Tibial nerve (tissue), 4 donors: ENCODE measurements at regions not wholly inside any gene's neighbourhood (a gene's known extent, or its start where the extent isn't known, plus 50 kb on each side); places are given as distances from the start of the nearest gene placed in this dataset.
A peak's percentile ranks its signal among the peaks of the same experiment; 100 is the strongest.
"Not testable (repeated sequence)": the region's sequence is repeated elsewhere in the genome, so short reads cannot be mapped to it uniquely, and the experiment has no call there.

Experiments used
- DNase-seq, 2 donors: peaks; one replicate each; pipeline ENCODE4 v3.0.0-alpha.2; 2019; ENCODE audit warnings: low spot score in 2 of 2
- H3K27ac ChIP-seq, 4 donors: fragments of 200-600 bp; sonication (generic) in 3 of 4; one replicate each; pipeline ENCODE4 v1.5.1; 2017 to 2019; ENCODE audit warnings: mild to moderate bottlenecking in 1 of 4
- H3K27me3 ChIP-seq, 2 donors: fragments of 200-600 bp; sonication (generic) in 1 of 2; one replicate each; pipeline versions ENCODE4 v1.5.1 to v1.6.0; 2017 to 2019
- H3K36me3 ChIP-seq, 3 donors: fragments of 200-600 bp; sonication (generic); one replicate each; pipeline ENCODE4 v1.5.1; 2018 to 2019
- H3K4me1 ChIP-seq, 4 donors: fragments of 200-600 bp; sonication (generic) in 3 of 4; one replicate each; pipeline ENCODE4 v1.5.1; 2017 to 2019
- H3K4me3 ChIP-seq, 4 donors: fragments of 200-600 bp; sonication (generic) in 3 of 4; one replicate each; pipeline ENCODE4 v1.5.1; 2017 to 2019; ENCODE audit warnings: mild to moderate bottlenecking in 1 of 4, moderate library complexity in 1 of 4
- H3K9me3 ChIP-seq, 4 donors: fragments of 200-600 bp; sonication (generic) in 3 of 4; one replicate each; pipeline ENCODE4 v1.5.1; 2017 to 2019
- CTCF ChIP-seq, 5 experiments: fragments of 200-600 bp in 3 of 5; fragments of 450-650 bp in 2 of 5; sonication (generic) in 3 of 5; IDR thresholded peaks; one replicate each; pipeline ENCODE4 v1.5.1; 2016 to 2019; ENCODE audit warnings: antibody characterized with exemption in 5 of 5, mild to moderate bottlenecking in 3 of 5, moderate library complexity in 2 of 5
- EP300 ChIP-seq, 2 donors: sonication (generic); formaldehyde crosslinking; IDR thresholded peaks; one replicate each; pipeline ENCODE4 v1.6.1; 2017; ENCODE audit warnings: antibody characterized with exemption in 2 of 2, mild to moderate bottlenecking in 1 of 2
- POLR2A ChIP-seq, 2 donors: fragments of 450-650 bp; IDR thresholded peaks; one replicate each; pipeline ENCODE4 v1.6.1; 2017; ENCODE audit warnings: antibody characterized with exemption in 2 of 2, mild to moderate bottlenecking in 2 of 2, moderate library complexity in 2 of 2
- WGBS, 2 donors: methylation state at CpG; one replicate each; pipeline ENCODE4 v1.1.5; 2018; 5-methylcytosine and 5-hydroxymethylcytosine counted together

GRCh38 chr7:66452165-66452564 is 176.5 kb upstream of the KCTD7 start:
- TF ChIP-seq CTCF (IDR thresholded peaks at IDR 0.05) (no peak), POLR2A (IDR thresholded peaks at IDR 0.05) (no peak)
- Histone ChIP-seq H3K27ac (no peak overlapping the region), H3K9me3 (no peaks in the 10 kb centered on the region), H3K27me3 (no peaks in the 10 kb centered on the region), H3K36me3 (peaks cover 0 to 17% (median 0%) of the 10 kb centered on the region in 3 donors), H3K4me3 (no peak overlapping the region), H3K4me1 (no peaks in the 10 kb centered on the region)
- WGBS, 2 donors = 81 to 88% methylated on average over 2 of the region's 2 CpGs
- no peak for DNase-seq

- no peak overlapping the region for H3K4me3 ChIP-seq
- no peaks in the 10 kb centered on the region for H3K27me3 ChIP-seq
- no peak overlapping the region for H3K27ac ChIP-seq
- H3K36me3 ChIP-seq = peaks cover 0 to 17% (median 0%) of the 10 kb centered on the region in 3 donors
- DNase-seq = no peak
- H3K9me3 ChIP-seq = no peaks in the 10 kb centered on the region
- H3K4me1 ChIP-seq = no peaks in the 10 kb centered on the region
- TF ChIP-seq CTCF (IDR thresholded peaks at IDR 0.05) (no peak), EP300 (IDR thresholded peaks at IDR 0.05) (no peak), POLR2A (IDR thresholded peaks at IDR 0.05) (no peak)
- WGBS, 2 donors = 95 to 97% methylated on average over 6 of the region's 6 CpGs
Measured at GRCh38 chr7:66453340-66453739, 175.3 kb upstream of the KCTD7 start.

DNA sequence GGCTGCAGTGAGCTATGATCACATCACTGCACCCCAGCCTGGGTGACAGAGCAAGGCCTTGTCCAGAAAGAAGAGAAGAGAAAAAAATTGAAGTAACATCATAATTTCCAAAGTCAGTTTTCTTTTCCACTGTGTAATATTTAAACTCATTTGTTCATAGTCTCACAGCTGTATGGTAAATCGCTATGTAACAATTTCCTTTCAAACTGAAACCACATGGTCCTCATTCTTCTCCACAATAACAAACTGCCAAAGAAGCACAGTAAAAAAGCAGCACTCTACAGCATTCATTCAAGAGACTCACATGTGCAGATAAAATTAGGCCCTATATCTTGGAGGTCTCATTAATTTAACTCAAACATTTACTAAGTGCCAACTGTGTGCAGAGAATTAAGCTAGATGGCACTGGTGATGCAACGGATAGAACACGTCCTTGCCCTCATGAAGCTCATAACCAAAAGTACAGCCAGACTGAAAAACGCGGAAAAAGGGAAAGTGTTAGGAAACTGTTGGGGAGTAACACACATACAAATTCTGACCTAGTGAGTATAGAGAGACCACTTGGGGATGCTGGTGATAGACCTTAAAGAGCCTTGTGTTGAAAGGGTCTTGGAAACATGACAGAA is 174.0 kb upstream of the KCTD7 start:
- no peak overlapping the region for H3K27ac ChIP-seq
- no peak for DNase-seq
- TF ChIP-seq EP300 (IDR thresholded peaks at IDR 0.05) (no peak), POLR2A (IDR thresholded peaks at IDR 0.05) (no peak), CTCF (IDR thresholded peaks at IDR 0.05) (no peak)

GRCh38 chr7:66455432-66455831 is 173.2 kb upstream of the KCTD7 start:
- H3K4me3 ChIP-seq, H3K4me1 ChIP-seq, H3K27ac ChIP-seq, H3K9me3 ChIP-seq, H3K27me3 ChIP-seq, H3K36me3 ChIP-seq, DNase-seq: not testable (repeated sequence)
- 71 to 100% methylated on average over 1 of the region's 1 CpG for WGBS, 2 donors

More for the DNA sequence above, 174.0 kb upstream of the KCTD7 start:
- 87 to 92% methylated on average over 5 of the region's 5 CpGs for WGBS, 2 donors
- no peaks in the 10 kb centered on the region for H3K27me3 ChIP-seq
- peaks cover 0 to 2% (median 0%) of the 10 kb centered on the region in 4 donors for H3K4me1 ChIP-seq
- H3K4me3 ChIP-seq = no peak overlapping the region
- H3K36me3 ChIP-seq = peaks cover 0 to 4% (median 0%) of the 10 kb centered on the region in 3 donors
- H3K9me3 ChIP-seq = no peaks in the 10 kb centered on the region

GRCh38 chr7:66456431-66456830 is 172.2 kb upstream of the KCTD7 start:
- H3K27ac ChIP-seq, H3K4me1 ChIP-seq: not testable (repeated sequence)
- WGBS, 2 donors = 87 to 90% methylated on average over 2 of the region's 2 CpGs

GRCh38 chr7:66458991-66459390 is 169.7 kb upstream of the KCTD7 start:
- not testable (repeated sequence) for H3K4me3 ChIP-seq, H3K4me1 ChIP-seq, DNase-seq, H3K27me3 ChIP-seq, H3K27ac ChIP-seq, H3K9me3 ChIP-seq
- peaks cover 0 to 15% (median 0%) of the 10 kb centered on the region in 3 donors for H3K36me3 ChIP-seq
- WGBS, 2 donors = 74 to 81% methylated on average over 5 of the region's 5 CpGs

More at GRCh38 chr7:66456431-66456830, 172.2 kb upstream of the KCTD7 start:
- H3K4me3 ChIP-seq, H3K27me3 ChIP-seq, H3K9me3 ChIP-seq, H3K36me3 ChIP-seq, DNase-seq: not testable (repeated sequence)

- H3K9me3 ChIP-seq, H3K27me3 ChIP-seq, H3K4me3 ChIP-seq, DNase-seq, H3K4me1 ChIP-seq: not testable (repeated sequence)
- 57 to 59% methylated on average over 5 of the region's 5 CpGs for WGBS, 2 donors
- Histone ChIP-seq H3K36me3 (peaks cover 0 to 20% (median 0%) of the 10 kb centered on the region in 3 donors), H3K27ac (peak overlapping the region in 1 of 4 donors; percentile 17)
Measured at GRCh38 chr7:66459783-66460413, 168.8 kb upstream of the KCTD7 start.
